Parathyroid adenoma (tissue), 2 donors: ENCODE measurements at regions not wholly inside any gene's neighbourhood (a gene's known extent, or its start where the extent isn't known, plus 50 kb on each side); places are given as distances from the start of the nearest gene placed in this dataset.

Experiments used
- H2AFZ ChIP-seq: fragments of 300-600 bp; sonication (generic); one replicate; pipeline ENCODE4 v1.7.0; 2017; ENCODE audit warnings: antibody characterized with exemption, mild to moderate bottlenecking
- H3K27ac ChIP-seq: fragments of 300-600 bp; sonication (generic); one replicate; pipeline ENCODE4 v1.7.0; 2017
- H3K27me3 ChIP-seq: fragments of 300-600 bp; sonication (generic); one replicate; pipeline ENCODE4 v1.7.0; 2017; ENCODE audit warnings: low read length; ENCODE audit not compliant: control insufficient read depth, insufficient read depth
- H3K36me3 ChIP-seq: fragments of 300-600 bp; sonication (generic); one replicate; pipeline ENCODE4 v1.7.0; 2017; ENCODE audit warnings: low read length; ENCODE audit not compliant: control insufficient read depth, insufficient read depth
- H3K4me1 ChIP-seq: fragments of 300-600 bp; sonication (generic); one replicate; pipeline ENCODE4 v1.7.0; 2017; ENCODE audit warnings: control low read depth
- H3K4me2 ChIP-seq: fragments of 300-600 bp; sonication (generic); one replicate; pipeline ENCODE4 v1.7.0; 2017; ENCODE audit warnings: low read length
- H3K4me3 ChIP-seq: fragments of 300-600 bp; sonication (generic); one replicate; pipeline ENCODE4 v1.7.0; 2017; ENCODE audit warnings: low read depth, low read length
- H3K79me2 ChIP-seq: fragments of 300-600 bp; sonication (generic); one replicate; pipeline ENCODE4 v1.7.0; 2017; ENCODE audit warnings: control low read depth
- H3K9ac ChIP-seq: fragments of 300-600 bp; sonication (generic); one replicate; pipeline ENCODE4 v1.7.0; 2017; ENCODE audit warnings: mild to moderate bottlenecking
- H3K9me3 ChIP-seq: fragments of 300-600 bp; sonication (generic); one replicate; pipeline ENCODE4 v1.7.0; 2017; ENCODE audit warnings: low read length; ENCODE audit not compliant: control insufficient read depth
- TF ChIP-seq, protein P1 (sequence below): fragments of 300-600 bp; sonication (generic); IDR thresholded peaks from one replicate; pipeline ENCODE4 v1.7.0; 2017; ENCODE audit warnings: antibody characterized with exemption, mild to moderate bottlenecking
- donor health status: primary hyperparathyroidism.

DNA sequence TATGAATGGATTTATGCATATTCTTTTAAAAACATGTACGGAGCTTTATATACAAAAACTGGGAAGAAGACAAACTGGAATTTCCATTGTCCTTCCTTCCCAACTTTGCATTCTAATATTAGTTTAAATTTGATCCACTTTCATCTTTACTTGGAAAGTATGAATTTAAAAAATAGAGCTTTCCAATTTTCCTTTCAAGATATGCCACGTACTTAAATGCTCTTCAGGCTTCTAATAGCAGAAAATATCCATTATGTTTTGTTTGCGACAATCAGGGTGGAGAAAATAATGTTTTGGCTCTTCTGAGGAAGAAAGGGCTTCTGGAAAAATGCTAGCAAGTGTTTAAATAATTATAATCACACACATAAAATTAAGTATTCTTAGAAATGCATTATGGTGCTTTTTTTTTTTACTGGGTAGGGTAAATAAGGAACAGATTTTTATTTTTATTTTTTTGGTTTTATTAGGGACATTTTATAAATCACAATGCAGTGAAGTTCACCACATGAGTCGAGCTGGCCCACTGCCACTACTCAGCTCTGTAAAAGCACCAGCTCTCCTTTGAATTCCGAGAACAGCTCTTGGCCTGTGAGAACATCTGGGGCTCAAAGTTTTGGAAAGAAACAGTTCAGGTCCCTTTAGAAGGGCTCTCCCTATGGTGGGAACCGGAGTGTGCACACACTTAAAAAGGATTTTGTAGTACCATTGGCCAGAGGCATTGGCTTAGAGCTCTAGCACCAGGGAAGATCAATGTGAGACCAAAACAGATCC lies 287.4 kb upstream of the LYPLAL1 start:
- Histone ChIP-seq H3K4me3 (no peak overlapping the region), H3K9me3 (no peaks in the 10 kb centered on the region), H3K27me3 (no peaks in the 10 kb centered on the region), H3K36me3 (no peaks in the 10 kb centered on the region), H3K9ac (no peak overlapping the region), H3K79me2 (no peaks in the 10 kb centered on the region), H3K27ac (no peak overlapping the region), H3K4me1 (no peaks in the 10 kb centered on the region), H2AFZ (no peak overlapping the region), H3K4me2 (no peak overlapping the region)
- TF ChIP-seq, protein P1, sequence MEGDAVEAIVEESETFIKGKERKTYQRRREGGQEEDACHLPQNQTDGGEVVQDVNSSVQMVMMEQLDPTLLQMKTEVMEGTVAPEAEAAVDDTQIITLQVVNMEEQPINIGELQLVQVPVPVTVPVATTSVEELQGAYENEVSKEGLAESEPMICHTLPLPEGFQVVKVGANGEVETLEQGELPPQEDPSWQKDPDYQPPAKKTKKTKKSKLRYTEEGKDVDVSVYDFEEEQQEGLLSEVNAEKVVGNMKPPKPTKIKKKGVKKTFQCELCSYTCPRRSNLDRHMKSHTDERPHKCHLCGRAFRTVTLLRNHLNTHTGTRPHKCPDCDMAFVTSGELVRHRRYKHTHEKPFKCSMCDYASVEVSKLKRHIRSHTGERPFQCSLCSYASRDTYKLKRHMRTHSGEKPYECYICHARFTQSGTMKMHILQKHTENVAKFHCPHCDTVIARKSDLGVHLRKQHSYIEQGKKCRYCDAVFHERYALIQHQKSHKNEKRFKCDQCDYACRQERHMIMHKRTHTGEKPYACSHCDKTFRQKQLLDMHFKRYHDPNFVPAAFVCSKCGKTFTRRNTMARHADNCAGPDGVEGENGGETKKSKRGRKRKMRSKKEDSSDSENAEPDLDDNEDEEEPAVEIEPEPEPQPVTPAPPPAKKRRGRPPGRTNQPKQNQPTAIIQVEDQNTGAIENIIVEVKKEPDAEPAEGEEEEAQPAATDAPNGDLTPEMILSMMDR: no peak

DNA sequence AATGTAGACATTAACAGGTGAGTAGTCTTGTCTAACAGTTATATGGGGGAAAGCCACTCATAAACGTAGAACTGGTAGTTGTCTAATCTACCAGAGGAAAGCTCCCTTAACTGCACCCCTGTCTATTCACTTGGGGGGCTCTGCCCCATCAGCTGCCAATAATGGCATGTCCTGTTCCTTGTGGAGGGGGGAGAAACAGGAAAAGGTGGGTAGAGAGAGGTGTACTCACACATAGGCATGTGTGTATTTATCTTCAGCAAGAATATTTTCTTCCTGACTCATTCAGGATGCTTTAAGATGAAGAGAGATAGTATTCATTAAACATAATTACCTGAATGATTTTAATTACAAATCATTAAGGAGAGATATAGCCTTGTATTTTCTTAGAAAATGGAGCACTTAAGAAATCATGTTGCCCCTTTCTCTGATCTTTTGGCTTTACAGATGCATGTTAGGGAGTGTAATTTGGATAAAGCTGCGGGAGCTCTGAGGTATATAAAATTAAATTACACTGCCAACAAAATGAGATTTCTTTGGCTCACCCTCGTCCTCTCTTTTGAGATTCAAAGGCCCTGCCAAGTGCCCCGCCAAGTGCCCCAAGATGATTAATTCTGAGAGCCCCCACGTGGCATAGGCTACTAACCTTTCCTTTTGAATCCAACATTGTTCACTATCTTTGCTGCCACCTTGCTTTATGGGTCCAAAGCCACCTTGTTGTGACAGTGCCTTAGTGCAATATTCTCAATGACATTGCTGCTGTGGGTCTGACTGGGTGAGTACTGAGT lies 286.3 kb upstream of the LYPLAL1 start:
- H3K9ac ChIP-seq: no peak overlapping the region
- H3K27me3 ChIP-seq: no peaks in the 10 kb centered on the region
- no peaks in the 10 kb centered on the region for H3K4me1 ChIP-seq
- H3K79me2 ChIP-seq: no peaks in the 10 kb centered on the region
- H3K4me3 ChIP-seq: no peak overlapping the region
- TF ChIP-seq, protein P1: no peak
- H3K9me3 ChIP-seq: no peaks in the 10 kb centered on the region
- H3K4me2 ChIP-seq: no peak overlapping the region
- no peak overlapping the region for H2AFZ ChIP-seq
- H3K27ac ChIP-seq: no peak overlapping the region
- no peaks in the 10 kb centered on the region for H3K36me3 ChIP-seq

DNA sequence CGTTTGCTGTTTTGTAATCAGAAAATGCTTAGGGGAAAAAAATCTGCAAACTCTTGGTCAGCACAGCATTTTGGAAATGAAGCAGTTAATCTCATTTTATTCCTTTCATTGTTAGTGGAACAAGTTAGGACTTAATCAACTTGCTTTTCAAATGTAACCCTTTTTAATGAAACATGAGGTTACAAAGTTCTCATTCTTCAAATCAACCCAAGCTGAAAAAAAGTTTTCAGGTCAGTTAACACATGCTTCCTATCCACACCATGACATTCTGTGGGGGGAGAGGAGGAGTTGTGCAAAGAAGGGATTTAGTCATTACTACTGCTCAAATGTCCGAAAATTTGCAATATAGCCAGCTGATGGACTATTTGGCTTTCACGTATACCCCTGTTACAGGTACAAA lies 283.2 kb upstream of the LYPLAL1 start:
- Histone ChIP-seq H3K27me3 (no peaks in the 10 kb centered on the region), H2AFZ (no peak overlapping the region), H3K9ac (no peak overlapping the region), H3K4me1 (no peaks in the 10 kb centered on the region), H3K4me3 (no peak overlapping the region), H3K36me3 (no peaks in the 10 kb centered on the region), H3K27ac (no peak overlapping the region), H3K9me3 (no peaks in the 10 kb centered on the region), H3K4me2 (no peak overlapping the region), H3K79me2 (no peaks in the 10 kb centered on the region)
- TF ChIP-seq, protein P1: no peak

DNA sequence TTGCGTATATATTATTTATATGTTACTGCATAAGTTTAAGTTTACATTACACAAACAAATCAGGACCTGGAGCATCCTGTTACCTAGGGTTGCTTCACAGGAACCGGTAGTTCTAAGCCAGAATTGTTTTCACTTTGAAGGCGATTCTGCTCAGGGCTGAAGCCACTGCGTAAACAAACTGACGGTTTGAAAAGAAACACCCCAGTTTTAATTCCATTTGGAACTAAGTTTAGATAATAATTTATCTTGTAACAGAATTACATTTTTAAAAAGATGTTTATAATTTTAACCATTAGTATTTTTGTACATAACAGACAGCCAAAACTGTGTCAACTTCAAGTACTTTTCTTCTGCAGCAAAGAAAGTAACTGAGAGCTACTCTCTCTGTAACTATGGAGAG lies 282.1 kb upstream of the LYPLAL1 start:
- no peaks in the 10 kb centered on the region for H3K79me2 ChIP-seq
- no peaks in the 10 kb centered on the region for H3K9me3 ChIP-seq
- H3K4me1 ChIP-seq: no peaks in the 10 kb centered on the region
- no peaks in the 10 kb centered on the region for H3K36me3 ChIP-seq
- no peak overlapping the region for H3K27ac ChIP-seq
- no peak overlapping the region for H2AFZ ChIP-seq
- H3K9ac ChIP-seq: no peak overlapping the region
- H3K4me2 ChIP-seq: no peak overlapping the region
- TF ChIP-seq, protein P1: no peak
- no peaks in the 10 kb centered on the region for H3K27me3 ChIP-seq
- H3K4me3 ChIP-seq: no peak overlapping the region
